GM23338 (cell line): ENCODE measurements at regions not wholly inside any gene's neighbourhood (a gene's known extent, or its start where the extent isn't known, plus 50 kb on each side); places are given as distances from the start of the nearest gene placed in this dataset.

Source experiments
- ATAC-seq: fragments of 200-7000 bp; cut with Tn5 transposase; 3 replicates; pipeline ENCODE4 v1.9.1; 2020
- DNase-seq: peaks from one replicate; pipeline ENCODE4 v3.0.0-alpha.2; 2015; ENCODE audit warnings: low spot score
- H2AFZ ChIP-seq: fragments of 200-600 bp; sonication (generic); 2 replicates; pipeline ENCODE4 v1.8.0; 2016; ENCODE audit warnings: antibody characterized with exemption, mild to moderate bottlenecking, moderate library complexity
- H3F3A ChIP-seq: fragments of 200-600 bp; sonication (generic); replicated peaks from 2 replicates; pipeline ENCODE4 v1.8.0; 2017; ENCODE audit warnings: antibody characterized with exemption, mixed run types, low read depth
- H3K27ac ChIP-seq: fragments of 200-600 bp; sonication (generic); 2 replicates; pipeline ENCODE4 v1.6.1; 2016; ENCODE audit warnings: low read depth
- H3K27me3 ChIP-seq: fragments of 200-600 bp; sonication (generic); 2 replicates; pipeline ENCODE4 v1.8.0; 2016; ENCODE audit warnings: mild to moderate bottlenecking, mixed run types, moderate library complexity; ENCODE audit not compliant: insufficient read depth
- H3K36me3 ChIP-seq: fragments of 200-600 bp; sonication (generic); 2 replicates; pipeline ENCODE4 v1.8.0; 2016; ENCODE audit warnings: mild to moderate bottlenecking; ENCODE audit not compliant: insufficient read depth
- H3K4me1 ChIP-seq: fragments of 200-600 bp; sonication (generic); 2 replicates; pipeline ENCODE4 v1.8.0; 2016; ENCODE audit warnings: mild to moderate bottlenecking, moderate library complexity; ENCODE audit not compliant: insufficient read depth
- H3K4me2 ChIP-seq: fragments of 200-600 bp; sonication (generic); 2 replicates; pipeline ENCODE4 v1.7.1; 2017; ENCODE audit warnings: mixed run types
- H3K4me3 ChIP-seq: fragments of 200-600 bp; sonication (generic); 2 replicates; pipeline ENCODE4 v1.6.1; 2016; ENCODE audit warnings: mixed run types
- H3K79me2 ChIP-seq: fragments of 200-600 bp; sonication (generic); replicated peaks from 2 replicates; pipeline ENCODE4 v1.8.0; 2017; ENCODE audit warnings: mild to moderate bottlenecking; ENCODE audit not compliant: insufficient read depth
- H3K9me2 ChIP-seq: fragments of 200-600 bp; sonication (generic); 2 replicates; pipeline ENCODE4 v1.8.0; 2017; ENCODE audit not compliant: insufficient read depth
- H4K20me1 ChIP-seq: fragments of 200-600 bp; sonication (generic); replicated peaks from 2 replicates; pipeline ENCODE4 v1.8.0; 2017; ENCODE audit warnings: mild to moderate bottlenecking; ENCODE audit not compliant: insufficient read depth
- H3K27ac Mint-ChIP-seq: 2 replicates; pipeline ENCODE4 v1.8.0; 2020; ENCODE audit warnings: inconsistent platforms, mild to moderate bottlenecking, moderate library complexity, mixed read lengths
- H3K27me3 Mint-ChIP-seq: 3 replicates; pipeline ENCODE4 v1.8.0; 2022; ENCODE audit warnings: low read depth, mild to moderate bottlenecking, moderate library complexity, mixed read lengths, inconsistent platforms; ENCODE audit not compliant: insufficient read depth, poor library complexity
- H3K36me3 Mint-ChIP-seq: 3 replicates; pipeline ENCODE4 v1.8.0; 2021; ENCODE audit warnings: low read depth, mild to moderate bottlenecking, inconsistent platforms, moderate library complexity, mixed read lengths
- H3K4me1 Mint-ChIP-seq: 3 replicates; pipeline ENCODE4 v1.8.0; 2020; ENCODE audit warnings: mild to moderate bottlenecking, inconsistent platforms, mixed read lengths
- H3K4me3 Mint-ChIP-seq: 3 replicates; pipeline ENCODE4 v1.8.0; 2021; ENCODE audit warnings: moderate library complexity, mild to moderate bottlenecking, inconsistent platforms, mixed read lengths
- H3K9me3 Mint-ChIP-seq: 3 replicates; pipeline ENCODE4 v1.8.0; 2020; ENCODE audit warnings: moderate library complexity, mild to moderate bottlenecking, inconsistent platforms, mixed read lengths
- CREB1 ChIP-seq: fragments of 250-450 bp; sonication (Bioruptor Pico); IDR thresholded peaks from 2 replicates; pipeline ENCODE4 v1.5.0; 2020; ENCODE audit warnings: low read depth, mild to moderate bottlenecking, moderate library complexity
- ETS1 ChIP-seq: IDR thresholded peaks from 2 replicates; pipeline ENCODE4 v1.6.1; 2016; ENCODE audit warnings: antibody characterized with exemption
- EZH2 ChIP-seq: fragments of 200-600 bp; sonication (generic); IDR thresholded peaks from one replicate; pipeline ENCODE4 v1.8.0; 2017; ENCODE audit warnings: antibody characterized with exemption, mild to moderate bottlenecking, low read depth; ENCODE audit not compliant: unreplicated experiment
- EZH2phosphoT487 ChIP-seq: fragments of 200-600 bp; sonication (generic); IDR thresholded peaks from one replicate; pipeline ENCODE4 v1.8.1; 2018; ENCODE audit warnings: antibody characterized with exemption; ENCODE audit not compliant: unreplicated experiment
- JUNB ChIP-seq: IDR thresholded peaks from one replicate; pipeline ENCODE4 v1.6.1; 2016; ENCODE audit warnings: antibody characterized with exemption; ENCODE audit not compliant: unreplicated experiment
- NANOG ChIP-seq: IDR thresholded peaks from 2 replicates; pipeline ENCODE4 v1.6.1; 2016; ENCODE audit warnings: antibody characterized with exemption, borderline replicate concordance
- POLR2AphosphoS5 ChIP-seq: IDR thresholded peaks from 2 replicates; pipeline ENCODE4 v1.6.1; 2016; ENCODE audit warnings: antibody characterized with exemption, low read depth
- REST ChIP-seq: IDR thresholded peaks from one replicate; pipeline ENCODE4 v1.6.1; 2018; ENCODE audit warnings: antibody characterized with exemption; ENCODE audit not compliant: unreplicated experiment
- STAT1 ChIP-seq: IDR thresholded peaks from one replicate; pipeline ENCODE4 v1.6.1; 2016; ENCODE audit warnings: antibody characterized with exemption; ENCODE audit not compliant: unreplicated experiment
- ZNF114 ChIP-seq: fragments of 250-450 bp; sonication (Bioruptor Pico); IDR thresholded peaks from 2 replicates; pipeline ENCODE4 v1.5.0; 2020; ENCODE audit warnings: mild to moderate bottlenecking, moderate library complexity
- ZNF331 ChIP-seq: fragments of 250-450 bp; sonication (Bioruptor Pico); IDR thresholded peaks from 2 replicates; pipeline ENCODE4 v1.5.0; 2020; ENCODE audit warnings: low read depth, mild to moderate bottlenecking, moderate library complexity
- TF ChIP-seq, protein P1 (sequence below), 2 experiments: fragments of 200-600 bp in 1 of 2; sonication (generic) in 1 of 2; conservative IDR thresholded peaks; 2 replicates each; pipeline versions ENCODE4 v1.5.1 to v1.6.1; 2016 to 2017; ENCODE audit warnings: antibody characterized with exemption in 2 of 2, low read depth in 2 of 2, mild to moderate bottlenecking in 2 of 2, moderate library complexity in 1 of 2
- TF ChIP-seq, protein P2 (sequence below): fragments of 250-450 bp; sonication (Bioruptor Pico); IDR thresholded peaks from 2 replicates; pipeline ENCODE4 v1.5.0; 2020; ENCODE audit warnings: mild to moderate bottlenecking, moderate library complexity

GRCh38 chr10:87603769-87604168 lies 55.9 kb upstream of the PAPSS2 start:
- peaks cover 6% of the 10 kb centered on the region; the same call in 2 of the 3 replicates for H3K36me3 Mint-ChIP-seq
- H3K4me3 ChIP-seq: no peak overlapping the region
- TF ChIP-seq NANOG: no peak
- no peak for TF ChIP-seq POLR2AphosphoS5
- no peak for TF ChIP-seq JUNB
- no peak for TF ChIP-seq REST
- TF ChIP-seq EZH2: no peak
- TF ChIP-seq, protein P1, sequence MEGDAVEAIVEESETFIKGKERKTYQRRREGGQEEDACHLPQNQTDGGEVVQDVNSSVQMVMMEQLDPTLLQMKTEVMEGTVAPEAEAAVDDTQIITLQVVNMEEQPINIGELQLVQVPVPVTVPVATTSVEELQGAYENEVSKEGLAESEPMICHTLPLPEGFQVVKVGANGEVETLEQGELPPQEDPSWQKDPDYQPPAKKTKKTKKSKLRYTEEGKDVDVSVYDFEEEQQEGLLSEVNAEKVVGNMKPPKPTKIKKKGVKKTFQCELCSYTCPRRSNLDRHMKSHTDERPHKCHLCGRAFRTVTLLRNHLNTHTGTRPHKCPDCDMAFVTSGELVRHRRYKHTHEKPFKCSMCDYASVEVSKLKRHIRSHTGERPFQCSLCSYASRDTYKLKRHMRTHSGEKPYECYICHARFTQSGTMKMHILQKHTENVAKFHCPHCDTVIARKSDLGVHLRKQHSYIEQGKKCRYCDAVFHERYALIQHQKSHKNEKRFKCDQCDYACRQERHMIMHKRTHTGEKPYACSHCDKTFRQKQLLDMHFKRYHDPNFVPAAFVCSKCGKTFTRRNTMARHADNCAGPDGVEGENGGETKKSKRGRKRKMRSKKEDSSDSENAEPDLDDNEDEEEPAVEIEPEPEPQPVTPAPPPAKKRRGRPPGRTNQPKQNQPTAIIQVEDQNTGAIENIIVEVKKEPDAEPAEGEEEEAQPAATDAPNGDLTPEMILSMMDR (conservative IDR thresholded peaks at IDR 0.05; ENCODE audit: low read depth in 2 of 2): no peak
- TF ChIP-seq, protein P2, sequence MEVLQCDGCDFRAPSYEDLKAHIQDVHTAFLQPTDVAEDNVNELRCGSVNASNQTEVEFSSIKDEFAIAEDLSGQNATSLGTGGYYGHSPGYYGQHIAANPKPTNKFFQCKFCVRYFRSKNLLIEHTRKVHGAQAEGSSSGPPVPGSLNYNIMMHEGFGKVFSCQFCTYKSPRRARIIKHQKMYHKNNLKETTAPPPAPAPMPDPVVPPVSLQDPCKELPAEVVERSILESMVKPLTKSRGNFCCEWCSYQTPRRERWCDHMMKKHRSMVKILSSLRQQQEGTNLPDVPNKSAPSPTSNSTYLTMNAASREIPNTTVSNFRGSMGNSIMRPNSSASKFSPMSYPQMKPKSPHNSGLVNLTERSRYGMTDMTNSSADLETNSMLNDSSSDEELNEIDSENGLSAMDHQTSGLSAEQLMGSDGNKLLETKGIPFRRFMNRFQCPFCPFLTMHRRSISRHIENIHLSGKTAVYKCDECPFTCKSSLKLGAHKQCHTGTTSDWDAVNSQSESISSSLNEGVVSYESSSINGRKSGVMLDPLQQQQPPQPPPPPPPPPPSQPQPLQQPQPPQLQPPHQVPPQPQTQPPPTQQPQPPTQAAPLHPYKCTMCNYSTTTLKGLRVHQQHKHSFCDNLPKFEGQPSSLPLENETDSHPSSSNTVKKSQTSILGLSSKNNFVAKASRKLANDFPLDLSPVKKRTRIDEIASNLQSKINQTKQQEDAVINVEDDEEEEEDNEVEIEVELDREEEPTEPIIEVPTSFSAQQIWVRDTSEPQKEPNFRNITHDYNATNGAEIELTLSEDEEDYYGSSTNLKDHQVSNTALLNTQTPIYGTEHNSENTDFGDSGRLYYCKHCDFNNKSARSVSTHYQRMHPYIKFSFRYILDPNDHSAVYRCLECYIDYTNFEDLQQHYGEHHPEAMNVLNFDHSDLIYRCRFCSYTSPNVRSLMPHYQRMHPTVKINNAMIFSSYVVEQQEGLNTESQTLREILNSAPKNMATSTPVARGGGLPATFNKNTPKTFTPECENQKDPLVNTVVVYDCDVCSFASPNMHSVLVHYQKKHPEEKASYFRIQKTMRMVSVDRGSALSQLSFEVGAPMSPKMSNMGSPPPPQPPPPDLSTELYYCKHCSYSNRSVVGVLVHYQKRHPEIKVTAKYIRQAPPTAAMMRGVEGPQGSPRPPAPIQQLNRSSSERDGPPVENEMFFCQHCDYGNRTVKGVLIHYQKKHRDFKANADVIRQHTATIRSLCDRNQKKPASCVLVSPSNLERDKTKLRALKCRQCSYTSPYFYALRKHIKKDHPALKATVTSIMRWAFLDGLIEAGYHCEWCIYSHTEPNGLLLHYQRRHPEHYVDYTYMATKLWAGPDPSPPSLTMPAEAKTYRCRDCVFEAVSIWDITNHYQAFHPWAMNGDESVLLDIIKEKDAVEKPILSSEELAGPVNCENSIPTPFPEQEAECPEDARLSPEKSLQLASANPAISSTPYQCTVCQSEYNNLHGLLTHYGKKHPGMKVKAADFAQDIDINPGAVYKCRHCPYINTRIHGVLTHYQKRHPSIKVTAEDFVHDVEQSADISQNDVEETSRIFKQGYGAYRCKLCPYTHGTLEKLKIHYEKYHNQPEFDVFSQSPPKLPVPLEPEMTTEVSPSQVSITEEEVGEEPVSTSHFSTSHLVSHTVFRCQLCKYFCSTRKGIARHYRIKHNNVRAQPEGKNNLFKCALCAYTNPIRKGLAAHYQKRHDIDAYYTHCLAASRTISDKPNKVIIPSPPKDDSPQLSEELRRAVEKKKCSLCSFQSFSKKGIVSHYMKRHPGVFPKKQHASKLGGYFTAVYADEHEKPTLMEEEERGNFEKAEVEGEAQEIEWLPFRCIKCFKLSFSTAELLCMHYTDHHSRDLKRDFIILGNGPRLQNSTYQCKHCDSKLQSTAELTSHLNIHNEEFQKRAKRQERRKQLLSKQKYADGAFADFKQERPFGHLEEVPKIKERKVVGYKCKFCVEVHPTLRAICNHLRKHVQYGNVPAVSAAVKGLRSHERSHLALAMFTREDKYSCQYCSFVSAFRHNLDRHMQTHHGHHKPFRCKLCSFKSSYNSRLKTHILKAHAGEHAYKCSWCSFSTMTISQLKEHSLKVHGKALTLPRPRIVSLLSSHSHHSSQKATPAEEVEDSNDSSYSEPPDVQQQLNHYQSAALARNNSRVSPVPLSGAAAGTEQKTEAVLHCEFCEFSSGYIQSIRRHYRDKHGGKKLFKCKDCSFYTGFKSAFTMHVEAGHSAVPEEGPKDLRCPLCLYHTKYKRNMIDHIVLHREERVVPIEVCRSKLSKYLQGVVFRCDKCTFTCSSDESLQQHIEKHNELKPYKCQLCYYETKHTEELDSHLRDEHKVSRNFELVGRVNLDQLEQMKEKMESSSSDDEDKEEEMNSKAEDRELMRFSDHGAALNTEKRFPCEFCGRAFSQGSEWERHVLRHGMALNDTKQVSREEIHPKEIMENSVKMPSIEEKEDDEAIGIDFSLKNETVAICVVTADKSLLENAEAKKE (CRISPR knock-in tag): no peak
- TF ChIP-seq ZNF114 (CRISPR knock-in tag): no peak
- no peak for TF ChIP-seq CREB1 (CRISPR knock-in tag)
- no peak for TF ChIP-seq EZH2phosphoT487
- TF ChIP-seq ZNF331 (CRISPR knock-in tag): no peak
- TF ChIP-seq STAT1: no peak
- TF ChIP-seq ETS1: no peak
- no peak overlapping the region for H3K27ac ChIP-seq
- no peaks in the 10 kb centered on the region for H3K79me2 ChIP-seq
- H3K4me2 ChIP-seq: no peak overlapping the region
- no peak for DNase-seq
- H3K9me2 ChIP-seq: peaks cover 7% of the 10 kb centered on the region; the same call in 1 of the 2 replicates
- no peaks in the 10 kb centered on the region for H3K27me3 ChIP-seq
- peaks cover 33% of the 10 kb centered on the region for H3K4me1 Mint-ChIP-seq
- no peaks in the 10 kb centered on the region for H3K36me3 ChIP-seq
- peaks cover 34% of the 10 kb centered on the region for H3K4me1 ChIP-seq
- no peak overlapping the region for H2AFZ ChIP-seq
- ATAC-seq: no peak
- H3K27me3 Mint-ChIP-seq: peaks cover 3% of the 10 kb centered on the region
- no peak overlapping the region for H3K27ac Mint-ChIP-seq
- H3K9me3 Mint-ChIP-seq: no peaks in the 10 kb centered on the region
- H4K20me1 ChIP-seq: no peaks in the 10 kb centered on the region
- H3K4me3 Mint-ChIP-seq: no peak overlapping the region
- H3F3A ChIP-seq: no peaks in the 10 kb centered on the region
